Progenitor cell of endocrine pancreas (in vitro differentiated cells): ENCODE measurements at regions not wholly inside any gene's neighbourhood (a gene's known extent, or its start where the extent isn't known, plus 50 kb on each side); places are given as distances from the start of the nearest gene placed in this dataset.
"Not testable (repeated sequence)": the region's sequence is repeated elsewhere in the genome, so short reads cannot be mapped to it uniquely, and the experiment has no call there.

Experiments used
- DNase-seq: peaks from one replicate; pipeline ENCODE4 v3.0.0; 2021; ENCODE audit warnings: low spot score; ENCODE audit not compliant: unreplicated experiment
- H3K27ac Mint-ChIP-seq: 2 replicates; pipeline ENCODE4 v1.8.0; 2021; ENCODE audit warnings: mild to moderate bottlenecking, moderate library complexity, mixed read lengths
- H3K27me3 Mint-ChIP-seq: 2 replicates; pipeline ENCODE4 v1.8.0; 2021; ENCODE audit warnings: mixed read lengths
- H3K36me3 Mint-ChIP-seq: 2 replicates; pipeline ENCODE4 v1.8.0; 2022; ENCODE audit warnings: mixed read lengths; ENCODE audit not compliant: insufficient read depth
- H3K4me1 Mint-ChIP-seq: 2 replicates; pipeline ENCODE4 v1.8.0; 2021; ENCODE audit warnings: low read depth, mixed read lengths
- H3K4me3 Mint-ChIP-seq: 2 replicates; pipeline ENCODE4 v1.8.0; 2021; ENCODE audit warnings: low read depth, mild to moderate bottlenecking, moderate library complexity, mixed read lengths
- H3K9me3 Mint-ChIP-seq: 2 replicates; pipeline ENCODE4 v1.8.0; 2021; ENCODE audit warnings: low read depth, mixed read lengths
- TF ChIP-seq, protein P1 (sequence below): fragments of 200-600 bp; sonication (generic); IDR thresholded peaks from one replicate; pipeline ENCODE4 v1.5.0; 2021; ENCODE audit warnings: antibody characterized with exemption, mild to moderate bottlenecking; ENCODE audit not compliant: unreplicated experiment

DNA sequence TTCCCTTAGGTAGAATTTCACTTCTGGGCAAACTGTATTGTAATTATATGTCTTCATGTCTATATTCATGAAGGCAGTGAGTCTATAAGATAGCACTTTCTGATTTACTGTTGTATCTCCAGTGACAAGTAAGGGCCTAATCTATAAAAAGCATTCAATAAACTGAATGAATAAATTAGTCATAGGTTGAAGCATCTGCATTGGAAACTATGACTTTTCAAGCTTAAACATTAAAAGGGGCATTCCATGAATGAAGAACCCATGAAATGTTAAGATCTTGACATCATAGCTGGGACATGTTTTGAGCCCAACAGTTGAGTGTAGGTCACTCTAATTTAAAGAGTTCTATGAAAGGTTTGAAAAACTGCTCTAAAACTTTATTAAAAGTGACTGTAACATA lies 159.3 kb upstream of the LCORL start:
- H3K9me3 Mint-ChIP-seq: no peaks in the 10 kb centered on the region
- no peak for DNase-seq
- no peak overlapping the region for H3K4me3 Mint-ChIP-seq
- TF ChIP-seq, protein P1, sequence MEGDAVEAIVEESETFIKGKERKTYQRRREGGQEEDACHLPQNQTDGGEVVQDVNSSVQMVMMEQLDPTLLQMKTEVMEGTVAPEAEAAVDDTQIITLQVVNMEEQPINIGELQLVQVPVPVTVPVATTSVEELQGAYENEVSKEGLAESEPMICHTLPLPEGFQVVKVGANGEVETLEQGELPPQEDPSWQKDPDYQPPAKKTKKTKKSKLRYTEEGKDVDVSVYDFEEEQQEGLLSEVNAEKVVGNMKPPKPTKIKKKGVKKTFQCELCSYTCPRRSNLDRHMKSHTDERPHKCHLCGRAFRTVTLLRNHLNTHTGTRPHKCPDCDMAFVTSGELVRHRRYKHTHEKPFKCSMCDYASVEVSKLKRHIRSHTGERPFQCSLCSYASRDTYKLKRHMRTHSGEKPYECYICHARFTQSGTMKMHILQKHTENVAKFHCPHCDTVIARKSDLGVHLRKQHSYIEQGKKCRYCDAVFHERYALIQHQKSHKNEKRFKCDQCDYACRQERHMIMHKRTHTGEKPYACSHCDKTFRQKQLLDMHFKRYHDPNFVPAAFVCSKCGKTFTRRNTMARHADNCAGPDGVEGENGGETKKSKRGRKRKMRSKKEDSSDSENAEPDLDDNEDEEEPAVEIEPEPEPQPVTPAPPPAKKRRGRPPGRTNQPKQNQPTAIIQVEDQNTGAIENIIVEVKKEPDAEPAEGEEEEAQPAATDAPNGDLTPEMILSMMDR: no peak
- H3K36me3 Mint-ChIP-seq: no peaks in the 10 kb centered on the region
- no peaks in the 10 kb centered on the region for H3K4me1 Mint-ChIP-seq
- H3K27ac Mint-ChIP-seq: no peak overlapping the region
- no peaks in the 10 kb centered on the region for H3K27me3 Mint-ChIP-seq

DNA sequence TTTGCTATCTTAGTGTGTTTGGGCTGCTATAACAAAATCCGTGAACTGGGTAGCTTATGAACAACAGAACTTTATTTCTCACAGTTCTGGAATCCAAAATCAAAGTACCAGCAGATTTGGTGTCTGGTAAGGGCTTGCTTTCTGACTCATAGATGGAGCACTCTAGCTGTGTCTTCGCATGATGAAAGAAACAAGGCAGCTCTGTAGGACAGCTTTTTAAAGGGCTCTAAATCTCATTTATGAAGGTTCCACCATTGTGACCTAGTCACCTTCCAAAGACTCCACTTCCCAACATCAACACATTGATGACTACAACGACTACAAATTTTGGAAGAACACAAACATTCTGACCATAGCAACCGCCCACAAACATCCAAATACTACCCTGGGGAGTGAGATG lies 158.6 kb upstream of the LCORL start:
- Mint-ChIP-seq H3K36me3 (no peaks in the 10 kb centered on the region), H3K27me3 (no peaks in the 10 kb centered on the region), H3K4me3 (no peak overlapping the region), H3K4me1 (no peaks in the 10 kb centered on the region), H3K27ac (no peak overlapping the region), H3K9me3 (no peaks in the 10 kb centered on the region)
- DNase-seq: no peak
- TF ChIP-seq, protein P1: no peak

DNA sequence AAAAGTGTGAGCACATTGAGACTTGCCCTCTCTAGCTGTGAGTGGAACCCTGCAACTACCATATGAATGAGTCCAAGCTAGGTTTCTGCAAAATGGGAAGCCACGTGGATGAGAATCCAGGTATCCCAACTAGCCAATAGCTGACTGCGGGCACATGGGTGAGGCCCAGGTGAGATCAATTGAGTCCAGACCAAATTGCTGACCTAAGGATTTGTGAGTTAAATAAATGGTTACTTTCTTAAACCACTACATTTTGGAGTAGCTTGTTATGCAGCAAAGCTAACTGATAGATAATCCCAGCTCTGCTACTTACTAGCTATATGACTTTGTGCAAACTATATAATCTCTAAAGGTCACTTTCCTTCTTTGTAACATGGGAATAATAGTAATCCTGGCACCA lies 150.3 kb upstream of the LCORL start:
- Mint-ChIP-seq H3K4me3 (no peak overlapping the region), H3K36me3 (no peaks in the 10 kb centered on the region), H3K4me1 (no peaks in the 10 kb centered on the region), H3K9me3 (no peaks in the 10 kb centered on the region), H3K27ac (no peak overlapping the region), H3K27me3 (no peaks in the 10 kb centered on the region)
- TF ChIP-seq, protein P1: no peak
- DNase-seq: no peak

DNA sequence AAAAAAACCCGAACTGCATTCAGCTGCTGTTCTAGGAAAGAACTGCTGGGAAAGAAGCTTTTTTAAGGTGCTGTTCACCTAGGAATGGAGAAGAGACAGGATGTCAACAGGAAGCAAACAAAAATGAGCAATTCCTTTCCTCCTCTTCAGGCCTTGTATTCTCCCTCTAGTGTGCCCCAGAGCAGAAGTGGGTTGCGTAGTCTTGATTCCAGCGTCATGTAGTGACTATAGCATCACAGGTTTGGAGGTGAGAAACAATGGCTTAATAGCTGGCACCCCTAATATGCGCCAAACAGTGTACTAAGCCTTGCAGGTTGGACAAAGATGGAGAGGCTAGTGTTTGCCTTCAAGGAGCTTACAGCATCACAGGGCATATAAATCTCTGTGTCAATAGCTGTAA lies 146.3 kb upstream of the LCORL start:
- Mint-ChIP-seq H3K9me3 (peaks cover 5% of the 10 kb centered on the region), H3K4me3 (no peak overlapping the region), H3K4me1 (no peaks in the 10 kb centered on the region), H3K27ac (no peak overlapping the region), H3K27me3 (no peaks in the 10 kb centered on the region), H3K36me3 (no peaks in the 10 kb centered on the region)
- TF ChIP-seq, protein P1: no peak
- DNase-seq: no peak

DNA sequence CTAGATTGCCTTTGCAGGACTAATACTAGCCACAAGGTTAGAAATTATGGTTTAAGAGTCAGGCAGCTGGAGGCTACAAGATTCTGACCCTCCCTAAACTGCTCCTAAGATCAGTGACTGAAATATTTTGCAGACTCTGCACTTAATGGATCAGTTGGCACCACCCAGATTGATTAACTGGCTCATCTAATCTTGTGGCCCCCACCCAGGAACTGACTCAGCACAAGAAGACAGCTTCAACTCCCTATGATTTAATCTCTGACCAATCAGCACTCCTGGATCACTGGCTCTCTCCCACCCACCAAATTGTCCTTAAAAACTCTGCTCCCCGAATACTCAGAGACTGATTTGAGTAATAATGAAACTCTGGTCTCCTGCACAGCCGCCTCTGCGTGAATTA lies 145.4 kb upstream of the LCORL start:
- H3K36me3 Mint-ChIP-seq: no peaks in the 10 kb centered on the region
- H3K27me3 Mint-ChIP-seq: no peaks in the 10 kb centered on the region
- peaks cover 6% of the 10 kb centered on the region for H3K9me3 Mint-ChIP-seq
- no peak overlapping the region for H3K27ac Mint-ChIP-seq
- no peaks in the 10 kb centered on the region for H3K4me1 Mint-ChIP-seq
- no peak for DNase-seq
- TF ChIP-seq, protein P1: no peak
- no peak overlapping the region for H3K4me3 Mint-ChIP-seq

DNA sequence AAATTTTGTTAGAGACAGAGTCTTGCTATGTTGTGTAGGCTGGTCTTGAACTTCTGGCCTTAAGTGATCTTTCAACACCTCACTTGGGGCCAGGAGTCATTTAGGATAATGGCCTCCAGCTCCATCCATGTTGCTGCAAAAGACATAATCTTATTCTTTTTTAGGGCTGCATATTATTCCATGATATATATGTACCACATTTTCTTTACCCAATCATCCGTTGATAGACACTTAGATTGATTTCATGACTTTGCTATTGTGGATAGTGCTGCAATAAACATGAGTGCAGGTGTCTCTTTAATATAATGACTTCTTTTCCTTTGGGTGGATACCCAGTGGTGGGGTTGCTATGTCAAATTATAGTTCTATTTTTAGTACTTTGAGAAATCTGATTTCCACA lies 140.9 kb upstream of the LCORL start:
- H3K4me1 Mint-ChIP-seq: no peaks in the 10 kb centered on the region
- H3K36me3 Mint-ChIP-seq: no peaks in the 10 kb centered on the region
- no peaks in the 10 kb centered on the region for H3K27me3 Mint-ChIP-seq
- TF ChIP-seq, protein P1: no peak
- H3K9me3 Mint-ChIP-seq: peaks cover 11% of the 10 kb centered on the region
- H3K4me3 Mint-ChIP-seq: no peak overlapping the region
- DNase-seq: no peak
- no peak overlapping the region for H3K27ac Mint-ChIP-seq

DNA sequence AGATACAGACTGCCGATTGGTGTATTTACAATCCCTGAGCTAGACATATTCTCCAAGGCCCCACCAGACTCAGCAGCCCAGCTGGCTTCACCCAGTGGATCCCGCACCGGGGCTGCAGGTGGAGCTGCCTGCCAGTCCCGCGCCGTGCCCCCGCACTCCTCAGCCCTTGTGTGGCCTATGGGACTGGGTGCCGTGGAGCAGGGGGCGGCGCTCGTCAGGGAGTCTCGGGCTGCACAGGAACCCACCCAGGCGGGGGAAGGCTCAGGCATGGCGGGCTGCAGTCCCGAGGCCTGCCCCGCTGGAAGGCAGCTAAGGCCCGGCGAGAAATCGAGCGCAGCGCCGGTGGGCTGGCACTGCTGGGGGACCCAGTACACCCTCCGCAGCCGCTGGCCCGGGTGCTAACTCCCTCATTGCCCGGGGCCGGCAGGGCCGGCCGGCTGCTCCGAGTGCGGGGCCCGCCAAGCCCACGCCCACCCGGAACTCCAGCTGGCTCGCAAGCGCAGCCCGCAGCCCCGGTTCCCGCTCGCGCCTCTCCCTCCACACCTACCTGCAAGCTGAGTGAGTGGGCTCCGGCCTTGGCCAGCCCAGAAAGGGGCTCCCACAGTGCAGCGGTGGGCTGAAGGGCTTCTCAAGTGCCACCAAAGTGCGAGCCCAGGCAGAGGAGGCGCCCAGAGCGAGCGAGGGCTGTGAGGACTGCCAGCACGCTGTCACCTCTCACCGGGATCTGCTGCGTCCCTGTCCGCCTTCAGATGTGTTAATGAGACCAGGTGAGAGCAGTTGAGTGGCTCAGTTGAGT lies 137.8 kb upstream of the LCORL start:
- H3K4me3 Mint-ChIP-seq, H3K27me3 Mint-ChIP-seq, H3K4me1 Mint-ChIP-seq, DNase-seq, H3K36me3 Mint-ChIP-seq, H3K27ac Mint-ChIP-seq: not testable (repeated sequence)
- peaks cover 11% of the 10 kb centered on the region for H3K9me3 Mint-ChIP-seq
